ENCODE measurements at regions not wholly inside any gene's neighbourhood (a gene's known extent, or its start where the extent isn't known, plus 50 kb on each side); places are given as distances from the start of the nearest gene placed in this dataset.

DNA sequence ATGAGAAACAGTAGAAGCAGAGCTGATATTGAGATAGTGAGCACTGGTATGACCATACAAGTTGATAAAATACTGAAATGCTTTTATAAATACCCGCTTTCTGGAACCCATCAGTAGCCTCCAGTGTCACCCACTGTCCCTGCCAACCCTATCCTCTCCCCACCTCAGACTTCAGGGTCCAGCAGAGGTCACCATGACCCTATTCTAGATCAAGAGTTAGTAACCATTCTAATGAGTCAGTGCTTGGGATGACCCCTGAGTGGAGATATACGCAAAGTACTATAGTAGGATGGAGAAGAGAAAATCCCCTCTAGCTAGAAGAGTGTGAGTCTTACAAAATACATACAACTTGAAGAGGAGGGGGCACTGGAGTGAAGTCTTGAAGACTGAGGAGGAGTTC, 297.9 kb upstream of the BRINP1 start:
- intact Hi-C loops (cut with DNase I; ENCODE audit: low total_unique reads) = no loop called here
- TF ChIP-seq, protein P1, sequence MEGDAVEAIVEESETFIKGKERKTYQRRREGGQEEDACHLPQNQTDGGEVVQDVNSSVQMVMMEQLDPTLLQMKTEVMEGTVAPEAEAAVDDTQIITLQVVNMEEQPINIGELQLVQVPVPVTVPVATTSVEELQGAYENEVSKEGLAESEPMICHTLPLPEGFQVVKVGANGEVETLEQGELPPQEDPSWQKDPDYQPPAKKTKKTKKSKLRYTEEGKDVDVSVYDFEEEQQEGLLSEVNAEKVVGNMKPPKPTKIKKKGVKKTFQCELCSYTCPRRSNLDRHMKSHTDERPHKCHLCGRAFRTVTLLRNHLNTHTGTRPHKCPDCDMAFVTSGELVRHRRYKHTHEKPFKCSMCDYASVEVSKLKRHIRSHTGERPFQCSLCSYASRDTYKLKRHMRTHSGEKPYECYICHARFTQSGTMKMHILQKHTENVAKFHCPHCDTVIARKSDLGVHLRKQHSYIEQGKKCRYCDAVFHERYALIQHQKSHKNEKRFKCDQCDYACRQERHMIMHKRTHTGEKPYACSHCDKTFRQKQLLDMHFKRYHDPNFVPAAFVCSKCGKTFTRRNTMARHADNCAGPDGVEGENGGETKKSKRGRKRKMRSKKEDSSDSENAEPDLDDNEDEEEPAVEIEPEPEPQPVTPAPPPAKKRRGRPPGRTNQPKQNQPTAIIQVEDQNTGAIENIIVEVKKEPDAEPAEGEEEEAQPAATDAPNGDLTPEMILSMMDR (IDR thresholded peaks at IDR 0.05 in 8 of 11, conservative IDR thresholded peaks at IDR 0.05 in 3 of 11) = no peak
- no peak for TF ChIP-seq POLR2A (IDR thresholded peaks at IDR 0.05)
- TF ChIP-seq POLR2AphosphoS5 (IDR thresholded peaks at IDR 0.05) = no peak
- no peak for DNase-seq

DNA sequence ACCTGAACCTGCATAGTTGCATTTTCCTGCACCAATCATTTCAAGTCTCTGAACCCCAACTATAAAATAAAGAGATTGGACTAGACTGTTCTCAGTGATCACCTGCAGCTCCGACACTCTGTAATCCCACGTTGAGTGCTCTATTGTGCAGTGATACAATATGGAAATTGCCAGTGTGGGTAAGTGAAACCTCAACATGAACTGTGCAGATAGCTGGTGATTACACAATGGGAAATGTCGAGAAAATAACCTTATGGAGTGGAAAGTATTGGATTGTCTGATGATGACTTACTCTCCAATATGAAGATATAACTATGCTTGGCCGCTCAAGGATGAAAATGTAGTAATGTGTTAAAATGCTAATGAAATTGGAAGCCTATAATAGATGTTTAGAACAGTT, 293.1 kb upstream of the BRINP1 start:
- intact Hi-C loops (cut with DNase I; ENCODE audit: low total_unique reads) = no loop called here
- H3K27me3 ChIP-seq (replicated peaks in 1 of 7) = no peaks in the 10 kb centered on the region
- 66 to 82% (median 73%) methylated on average over 4 of the region's 4 CpGs for WGBS, 5 donors
- TF ChIP-seq, protein P1 (IDR thresholded peaks at IDR 0.05 in 8 of 11, conservative IDR thresholded peaks at IDR 0.05 in 3 of 11) = no peak
- TF ChIP-seq POLR2A (IDR thresholded peaks at IDR 0.05) (no peak), POLR2AphosphoS5 (IDR thresholded peaks at IDR 0.05) (no peak)
- no peak overlapping the region for H3K27ac ChIP-seq
- H3K36me3 ChIP-seq = no peaks in the 10 kb centered on the region
- no peak overlapping the region for H3K4me3 ChIP-seq
- no peaks in the 10 kb centered on the region for H3K4me1 ChIP-seq
- no peak for DNase-seq
- no peaks in the 10 kb centered on the region for H3K9me3 ChIP-seq

More for the DNA sequence above, 297.9 kb upstream of the BRINP1 start:
- 70 to 81% (median 77%) methylated on average over 2 of the region's 2 CpGs for WGBS, 5 donors
- no peak overlapping the region for H3K4me3 ChIP-seq
- no peaks in the 10 kb centered on the region for H3K36me3 ChIP-seq
- no peaks in the 10 kb centered on the region for H3K9me3 ChIP-seq
- H3K27ac ChIP-seq = no peak overlapping the region
- no peaks in the 10 kb centered on the region for H3K4me1 ChIP-seq
- no peaks in the 10 kb centered on the region for H3K27me3 ChIP-seq (replicated peaks in 1 of 7)

DNA sequence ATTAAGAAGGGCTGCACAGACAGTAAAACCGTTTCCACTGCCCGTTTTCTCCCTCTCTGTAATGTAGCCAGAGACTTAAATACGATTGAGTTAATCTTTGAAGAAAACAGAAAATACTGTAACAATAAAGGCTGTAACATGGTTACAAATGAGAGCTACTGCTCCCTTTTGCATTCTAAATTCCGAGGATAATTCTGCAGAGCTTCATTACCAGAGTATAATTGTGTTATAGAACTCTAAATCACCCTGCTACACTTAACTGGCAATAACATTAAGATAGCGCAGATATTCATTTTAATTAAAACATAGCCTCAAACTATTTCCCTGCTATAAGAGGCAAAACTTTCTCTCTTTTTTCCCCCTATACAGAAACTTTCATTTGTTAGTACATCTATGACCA, 283.7 kb upstream of the BRINP1 start:
- DNase-seq = no peak
- Histone ChIP-seq H3K27ac (no peak overlapping the region), H3K4me3 (no peak overlapping the region), H3K4me1 (no peaks in the 10 kb centered on the region), H3K9me3 (no peaks in the 10 kb centered on the region), H3K27me3 (replicated peaks in 1 of 7) (no peaks in the 10 kb centered on the region), H3K36me3 (no peaks in the 10 kb centered on the region)
- TF ChIP-seq, protein P1 (IDR thresholded peaks at IDR 0.05 in 8 of 11, conservative IDR thresholded peaks at IDR 0.05 in 3 of 11) = no peak
- TF ChIP-seq POLR2A (IDR thresholded peaks at IDR 0.05) = no peak
- TF ChIP-seq POLR2AphosphoS5 (IDR thresholded peaks at IDR 0.05) = no peak
- intact Hi-C loops (cut with DNase I; ENCODE audit: low total_unique reads) = no loop called here
- 56 to 70% (median 65%) methylated on average over 5 of the region's 5 CpGs for WGBS, 5 donors

DNA sequence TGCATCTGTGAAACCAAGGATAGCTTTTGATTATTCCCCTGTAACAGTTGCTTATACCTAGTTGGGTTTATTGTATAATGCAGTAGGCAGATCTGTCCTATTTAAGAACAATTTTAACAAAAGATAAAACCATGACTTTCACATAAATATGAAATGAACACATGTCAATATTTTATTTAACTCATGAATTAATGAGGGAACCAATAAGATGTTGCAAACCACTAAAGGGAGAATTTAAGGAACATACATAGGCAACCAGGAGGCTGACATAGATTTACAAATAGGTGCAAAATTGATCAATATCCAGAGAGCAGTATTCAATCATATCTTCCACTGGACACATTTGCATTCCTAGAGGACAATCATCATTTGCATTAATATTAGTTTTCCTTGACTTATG, 280.0 kb upstream of the BRINP1 start:
- H3K9me3 ChIP-seq = no peaks in the 10 kb centered on the region
- no peaks in the 10 kb centered on the region for H3K27me3 ChIP-seq (replicated peaks in 1 of 7)
- H3K4me1 ChIP-seq = no peaks in the 10 kb centered on the region
- H3K36me3 ChIP-seq = no peaks in the 10 kb centered on the region
- intact Hi-C loops (cut with DNase I; ENCODE audit: low total_unique reads) = no loop called here
- no peak for DNase-seq
- no peak overlapping the region for H3K27ac ChIP-seq
- H3K4me3 ChIP-seq = no peak overlapping the region
- TF ChIP-seq, protein P1 (IDR thresholded peaks at IDR 0.05 in 8 of 11, conservative IDR thresholded peaks at IDR 0.05 in 3 of 11) = no peak
- TF ChIP-seq POLR2AphosphoS5 (IDR thresholded peaks at IDR 0.05) (no peak), POLR2A (IDR thresholded peaks at IDR 0.05) (no peak)

Data from spleen (tissue), 11 donors.